ENCODE measurements at regions not wholly inside any gene's neighbourhood (a gene's known extent, or its start where the extent isn't known, plus 50 kb on each side); places are given as distances from the start of the nearest gene placed in this dataset.

- Mint-ChIP-seq H3K4me1 (ENCODE audit: low read depth) (no peaks in the 10 kb centered on the region), H3K9me3 (peaks cover 9% of the 10 kb centered on the region), H3K36me3 (ENCODE audit: low read depth) (no peaks in the 10 kb centered on the region), H3K27me3 (no peaks in the 10 kb centered on the region), H3K4me3 (no peak overlapping the region), H3K27ac (no peak overlapping the region)
- intact Hi-C loops (cut with micrococcal nuclease) = no loop called here
These were observed 184.5 kb downstream of the EFHB start for GRCh38 chr3:19749448-19750017.

DNA sequence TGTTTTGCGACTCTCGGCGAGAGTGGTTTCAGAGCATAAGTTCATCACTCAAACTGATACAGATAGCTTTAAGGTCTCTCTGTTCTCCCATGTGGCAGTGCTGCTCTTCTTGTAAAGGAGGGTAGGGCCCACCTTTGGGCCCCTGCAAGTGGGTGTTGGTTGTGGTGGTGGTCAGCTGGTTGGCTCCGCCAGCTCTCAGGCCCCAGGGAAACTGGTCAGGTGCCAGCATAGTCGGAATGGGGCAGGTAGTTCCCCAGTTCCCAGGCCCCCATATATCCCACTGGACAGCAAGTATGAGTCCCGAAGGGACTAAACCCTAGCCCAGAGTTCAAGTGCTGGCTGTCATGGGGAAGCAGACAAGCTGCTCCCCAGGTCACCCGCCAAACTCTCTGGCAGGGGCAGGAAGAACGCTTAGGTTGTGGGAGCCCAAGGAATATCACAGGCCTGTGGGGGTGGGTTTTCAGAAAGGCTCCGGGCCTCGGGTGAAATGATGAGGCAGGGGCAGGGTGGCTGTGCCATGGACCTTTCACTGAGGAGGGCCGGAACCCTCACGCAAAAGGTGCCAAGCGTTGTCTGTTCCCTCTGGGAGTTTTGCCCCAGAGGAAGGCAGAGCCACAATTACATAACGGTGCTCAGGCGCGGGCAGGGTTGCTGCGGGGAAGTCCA, 185.1 kb downstream of the EFHB start:
- no peaks in the 10 kb centered on the region for H3K36me3 Mint-ChIP-seq (ENCODE audit: low read depth)
- no peak overlapping the region for H3K4me3 Mint-ChIP-seq
- intact Hi-C loops (cut with micrococcal nuclease) = no loop called here
- H3K4me1 Mint-ChIP-seq (ENCODE audit: low read depth) = no peaks in the 10 kb centered on the region
- no peak overlapping the region for H3K27ac Mint-ChIP-seq
- H3K27me3 Mint-ChIP-seq = no peaks in the 10 kb centered on the region
- peaks cover 9% of the 10 kb centered on the region for H3K9me3 Mint-ChIP-seq

GRCh38 chr3:19744047-19744446, 190.0 kb downstream of the EFHB start:
- H3K9me3 Mint-ChIP-seq = no peaks in the 10 kb centered on the region
- no peak overlapping the region for H3K4me3 Mint-ChIP-seq
- H3K27ac Mint-ChIP-seq = no peak overlapping the region
- intact Hi-C loops (cut with micrococcal nuclease) = no loop called here
- H3K36me3 Mint-ChIP-seq (ENCODE audit: low read depth) = no peaks in the 10 kb centered on the region
- H3K27me3 Mint-ChIP-seq = no peaks in the 10 kb centered on the region
- no peaks in the 10 kb centered on the region for H3K4me1 Mint-ChIP-seq (ENCODE audit: low read depth)

DNA sequence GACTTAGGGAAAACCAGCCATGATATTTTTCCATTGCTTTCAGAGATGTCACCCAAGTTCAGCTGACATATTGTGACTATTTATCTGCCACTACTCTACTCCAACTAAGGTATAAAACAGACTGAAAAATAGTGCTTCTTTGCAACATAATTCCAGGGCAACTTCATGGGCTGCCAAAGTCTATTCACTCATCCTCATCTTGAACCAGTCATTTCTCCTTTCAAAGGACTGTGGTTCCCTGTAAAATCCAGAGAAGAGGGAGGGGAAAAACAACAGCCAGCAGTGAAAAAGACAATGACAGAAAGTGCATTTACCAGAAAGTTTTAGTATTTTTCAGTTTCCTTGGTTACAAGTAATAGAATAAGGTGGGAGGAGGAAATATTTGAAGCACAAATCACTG, 191.1 kb downstream of the EFHB start:
- intact Hi-C loops (cut with micrococcal nuclease) = no loop called here
- Mint-ChIP-seq H3K4me3 (no peak overlapping the region), H3K27me3 (no peaks in the 10 kb centered on the region), H3K36me3 (ENCODE audit: low read depth) (no peaks in the 10 kb centered on the region), H3K9me3 (no peaks in the 10 kb centered on the region), H3K4me1 (ENCODE audit: low read depth) (no peaks in the 10 kb centered on the region), H3K27ac (no peak overlapping the region)

GRCh38 chr3:19739504-19739903, 194.5 kb downstream of the EFHB start:
- intact Hi-C loops (cut with micrococcal nuclease) = no loop called here
- H3K4me1 Mint-ChIP-seq (ENCODE audit: low read depth) = no peaks in the 10 kb centered on the region
- no peaks in the 10 kb centered on the region for H3K36me3 Mint-ChIP-seq (ENCODE audit: low read depth)
- no peaks in the 10 kb centered on the region for H3K27me3 Mint-ChIP-seq
- H3K9me3 Mint-ChIP-seq = no peaks in the 10 kb centered on the region
- no peak overlapping the region for H3K4me3 Mint-ChIP-seq
- no peak overlapping the region for H3K27ac Mint-ChIP-seq

DNA sequence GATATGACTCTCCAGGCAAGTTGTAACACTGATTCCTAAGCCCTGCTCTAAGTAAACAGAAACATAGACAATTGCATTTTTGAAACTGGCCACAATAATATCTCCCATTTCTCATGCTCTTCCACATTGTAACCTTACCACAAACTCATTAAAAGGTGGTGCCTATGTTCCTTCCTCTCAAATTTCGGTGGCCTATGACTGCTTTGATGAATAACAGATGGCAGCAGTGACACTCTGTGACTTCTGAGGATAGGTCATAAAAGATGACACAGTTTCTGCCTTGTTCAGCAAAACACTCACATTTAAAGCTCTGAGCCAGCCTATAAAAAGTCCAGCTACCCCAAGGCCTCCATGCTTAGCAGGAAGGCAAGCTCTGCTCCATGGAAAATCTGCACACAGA, 195.2 kb downstream of the EFHB start:
- no peaks in the 10 kb centered on the region for H3K9me3 Mint-ChIP-seq
- intact Hi-C loops (cut with micrococcal nuclease) = no loop called here
- no peaks in the 10 kb centered on the region for H3K27me3 Mint-ChIP-seq
- no peak overlapping the region for H3K27ac Mint-ChIP-seq
- no peaks in the 10 kb centered on the region for H3K36me3 Mint-ChIP-seq (ENCODE audit: low read depth)
- H3K4me1 Mint-ChIP-seq (ENCODE audit: low read depth) = no peaks in the 10 kb centered on the region
- no peak overlapping the region for H3K4me3 Mint-ChIP-seq

DNA sequence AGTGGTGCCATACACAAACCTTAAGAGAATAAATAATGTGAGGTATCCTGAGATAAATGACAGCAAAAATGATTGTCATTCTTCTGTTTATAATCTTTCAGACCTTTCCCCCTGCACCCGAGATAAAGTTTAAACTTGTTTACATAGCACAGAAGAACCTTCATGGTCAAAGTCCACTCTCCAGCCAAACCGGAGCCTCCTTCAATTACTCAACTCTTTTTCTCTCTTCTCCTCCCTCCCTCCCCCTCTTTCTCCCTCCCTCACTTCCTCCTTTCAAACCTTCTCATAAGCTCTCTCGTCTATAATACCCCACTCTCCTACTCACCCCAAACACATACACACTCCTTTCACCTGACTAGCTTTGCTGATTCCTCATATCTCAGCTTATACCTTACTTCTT, 198.9 kb downstream of the EFHB start:
- Mint-ChIP-seq H3K4me3 (no peak overlapping the region), H3K4me1 (ENCODE audit: low read depth) (no peaks in the 10 kb centered on the region), H3K36me3 (ENCODE audit: low read depth) (no peaks in the 10 kb centered on the region), H3K27me3 (no peaks in the 10 kb centered on the region), H3K9me3 (no peaks in the 10 kb centered on the region), H3K27ac (no peak overlapping the region)
- intact Hi-C loops (cut with micrococcal nuclease) = no loop called here

DNA sequence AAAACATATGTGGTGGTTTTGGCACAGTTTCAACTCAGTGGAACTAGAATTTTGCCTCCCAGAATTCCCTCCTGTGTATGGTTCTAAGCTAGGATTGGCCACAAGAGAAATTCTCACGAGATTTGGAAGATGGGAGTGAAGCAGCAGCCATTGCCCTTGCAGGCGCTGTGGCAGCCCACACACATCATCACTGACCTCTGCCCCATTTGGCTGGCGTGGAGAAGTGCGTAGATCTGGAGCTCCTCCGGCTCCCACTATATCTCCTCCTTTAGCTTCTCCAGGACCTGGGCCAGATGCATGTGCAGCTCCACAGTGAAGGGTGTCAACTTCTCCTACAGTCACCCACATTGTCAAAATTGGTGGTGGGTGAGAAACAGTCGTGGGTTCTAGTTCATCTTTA, 199.6 kb downstream of the EFHB start:
- no peaks in the 10 kb centered on the region for H3K9me3 Mint-ChIP-seq
- no peak overlapping the region for H3K27ac Mint-ChIP-seq
- H3K27me3 Mint-ChIP-seq = no peaks in the 10 kb centered on the region
- intact Hi-C loops (cut with micrococcal nuclease) = no loop called here
- no peaks in the 10 kb centered on the region for H3K36me3 Mint-ChIP-seq (ENCODE audit: low read depth)
- H3K4me3 Mint-ChIP-seq = no peak overlapping the region
- H3K4me1 Mint-ChIP-seq (ENCODE audit: low read depth) = no peaks in the 10 kb centered on the region

DNA sequence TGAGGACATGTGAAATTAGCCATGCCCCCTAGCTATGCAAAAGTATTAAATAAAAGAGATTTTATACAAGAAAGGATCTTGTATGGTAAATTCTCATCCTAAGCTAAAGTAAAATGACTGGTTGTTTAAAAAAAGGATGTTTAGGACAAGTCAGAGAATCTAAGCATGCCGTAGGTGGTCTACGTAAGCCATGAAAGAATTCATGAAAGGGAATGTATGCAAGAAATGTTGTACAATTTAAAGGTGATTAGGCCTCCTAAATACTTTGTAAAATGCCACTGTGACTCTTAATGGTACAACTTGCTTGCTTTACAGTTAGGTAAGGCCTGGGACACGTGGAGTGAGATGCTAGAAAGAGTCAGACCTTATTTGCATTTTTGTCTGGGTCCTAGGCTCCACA, 209.0 kb downstream of the EFHB start:
- H3K27me3 Mint-ChIP-seq = no peaks in the 10 kb centered on the region

DNA sequence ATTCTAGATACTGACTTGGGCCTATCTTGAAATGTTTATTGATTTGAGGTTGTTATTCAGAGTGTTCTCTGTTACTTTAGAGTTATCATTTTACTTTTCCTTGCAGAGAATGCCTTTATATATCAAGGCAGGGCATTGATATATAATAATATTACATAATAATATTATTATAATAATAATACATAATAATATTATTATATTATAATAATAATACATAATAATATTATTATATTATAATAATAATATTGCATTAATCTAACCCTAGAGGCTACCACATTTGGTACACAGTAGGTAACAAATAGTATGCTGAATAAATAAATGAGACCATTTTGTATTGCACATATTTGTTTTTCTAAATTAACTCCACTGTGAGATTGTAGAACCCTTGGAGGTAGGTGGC, 216.3 kb downstream of the EFHB start:
- Mint-ChIP-seq H3K27ac (no peak overlapping the region), H3K4me1 (ENCODE audit: low read depth) (no peaks in the 10 kb centered on the region), H3K9me3 (no peaks in the 10 kb centered on the region), H3K36me3 (ENCODE audit: low read depth) (no peaks in the 10 kb centered on the region), H3K27me3 (no peaks in the 10 kb centered on the region), H3K4me3 (no peak overlapping the region)
- intact Hi-C loops (cut with micrococcal nuclease) = no loop called here

More for the DNA sequence above, 209.0 kb downstream of the EFHB start:
- Mint-ChIP-seq H3K9me3 (peaks cover 17% of the 10 kb centered on the region), H3K4me1 (ENCODE audit: low read depth) (no peaks in the 10 kb centered on the region), H3K36me3 (ENCODE audit: low read depth) (no peaks in the 10 kb centered on the region), H3K4me3 (no peak overlapping the region), H3K27ac (no peak overlapping the region)
- intact Hi-C loops (cut with micrococcal nuclease) = no loop called here

- Mint-ChIP-seq H3K27ac (no peak overlapping the region), H3K9me3 (no peaks in the 10 kb centered on the region), H3K4me1 (ENCODE audit: low read depth) (no peaks in the 10 kb centered on the region), H3K36me3 (ENCODE audit: low read depth) (no peaks in the 10 kb centered on the region), H3K27me3 (no peaks in the 10 kb centered on the region), H3K4me3 (no peak overlapping the region)
- intact Hi-C loops (cut with micrococcal nuclease) = no loop called here
These were observed 222.7 kb downstream of the EFHB start for GRCh38 chr3:19711160-19711782.

- H3K4me1 Mint-ChIP-seq (ENCODE audit: low read depth) = no peaks in the 10 kb centered on the region
- intact Hi-C loops (cut with micrococcal nuclease) = no loop called here
- no peaks in the 10 kb centered on the region for H3K27me3 Mint-ChIP-seq
- H3K9me3 Mint-ChIP-seq = peaks cover 26% of the 10 kb centered on the region
- H3K4me3 Mint-ChIP-seq = no peak overlapping the region
- H3K27ac Mint-ChIP-seq = no peak overlapping the region
- no peaks in the 10 kb centered on the region for H3K36me3 Mint-ChIP-seq (ENCODE audit: low read depth)
These were observed 231.5 kb downstream of the EFHB start for GRCh38 chr3:19702416-19703078.

DNA sequence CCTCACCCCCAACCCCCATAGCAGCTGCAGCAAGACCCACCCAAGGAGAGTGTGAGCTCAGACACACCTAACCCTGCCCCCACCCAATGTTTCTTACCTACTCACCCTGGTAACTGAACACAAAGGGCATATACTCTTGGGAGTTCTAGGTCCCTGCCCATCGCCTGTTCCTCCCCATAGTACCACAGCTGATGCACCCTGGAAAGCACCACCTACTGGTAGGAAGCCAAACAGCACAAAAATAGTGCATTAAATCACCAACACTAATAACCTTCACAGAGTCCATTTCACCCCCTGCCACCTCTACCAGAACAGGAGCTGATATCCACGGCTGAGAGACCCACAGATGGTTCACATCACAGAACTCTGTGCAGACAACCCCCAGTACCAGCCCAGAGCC, 245.2 kb downstream of the EFHB start:
- no peaks in the 10 kb centered on the region for H3K27me3 Mint-ChIP-seq
- no peaks in the 10 kb centered on the region for H3K36me3 Mint-ChIP-seq (ENCODE audit: low read depth)
- H3K9me3 Mint-ChIP-seq = peaks cover 59% of the 10 kb centered on the region
- H3K4me1 Mint-ChIP-seq (ENCODE audit: low read depth) = no peaks in the 10 kb centered on the region
- intact Hi-C loops (cut with micrococcal nuclease) = no loop called here
- H3K27ac Mint-ChIP-seq = no peak overlapping the region
- no peak overlapping the region for H3K4me3 Mint-ChIP-seq

- H3K36me3 Mint-ChIP-seq (ENCODE audit: low read depth) = no peaks in the 10 kb centered on the region
- no peaks in the 10 kb centered on the region for H3K27me3 Mint-ChIP-seq
- intact Hi-C loops (cut with micrococcal nuclease) = no loop called here
- no peaks in the 10 kb centered on the region for H3K9me3 Mint-ChIP-seq
- H3K27ac Mint-ChIP-seq = no peak overlapping the region
- no peak overlapping the region for H3K4me3 Mint-ChIP-seq
- H3K4me1 Mint-ChIP-seq (ENCODE audit: low read depth) = no peaks in the 10 kb centered on the region
These were observed 265.9 kb downstream of the EFHB start for GRCh38 chr3:19668163-19668562.

Measured in dendritic cell treated with granulocyte-macrophage colony-stimulating factor and Interleukin-4, amounts not matched to agents 40 ng/mL and 50 ng/mL, for 4 days (primary cell).